ENCODE measurements at regions not wholly inside any gene's neighbourhood (a gene's known extent, or its start where the extent isn't known, plus 50 kb on each side); places are given as distances from the start of the nearest gene placed in this dataset.
"Not testable (repeated sequence)": the region's sequence is repeated elsewhere in the genome, so short reads cannot be mapped to it uniquely, and the experiment has no call there.

- DNase-seq (ENCODE audit: low spot score) = no peak
Measured at GRCh38 chr2:228956701-228957474, 314.2 kb downstream of the PID1 start.

GRCh38 chr2:228949831-228950230, 321.3 kb downstream of the PID1 start:
- no peak for DNase-seq (ENCODE audit: low spot score)

- no peak for DNase-seq (ENCODE audit: low spot score)
Measured at GRCh38 chr2:228945710-228946109, 325.4 kb downstream of the PID1 start.

- no peak for DNase-seq (ENCODE audit: low spot score)
Measured at GRCh38 chr2:228942856-228943255, 328.2 kb downstream of the PID1 start.

- DNase-seq (ENCODE audit: low spot score) = peak; percentile 13
Measured at GRCh38 chr2:228938629-228939028, 332.5 kb downstream of the PID1 start.

GRCh38 chr2:228927028-228928010, 343.8 kb downstream of the PID1 start:
- no peak for DNase-seq (ENCODE audit: low spot score)

- DNase-seq (ENCODE audit: low spot score) = no peak
Measured at GRCh38 chr2:228919808-228920207, 351.3 kb downstream of the PID1 start.

- DNase-seq (ENCODE audit: low spot score) = peak; percentile 60
Measured at GRCh38 chr2:228917220-228917619, 353.9 kb downstream of the PID1 start.

GRCh38 chr2:228916416-228917090, 354.5 kb downstream of the PID1 start:
- no peak for DNase-seq (ENCODE audit: low spot score)

- DNase-seq (ENCODE audit: low spot score) = no peak
Measured at GRCh38 chr2:228913176-228913575, 357.9 kb downstream of the PID1 start.

- DNase-seq (ENCODE audit: low spot score) = not testable (repeated sequence)
Measured at GRCh38 chr2:228910872-228911271, 360.2 kb downstream of the PID1 start.

- no peak for DNase-seq (ENCODE audit: low spot score)
Measured at GRCh38 chr2:228902176-228902575, 368.9 kb downstream of the PID1 start.

- peak; percentile 9 for DNase-seq (ENCODE audit: low spot score)
Measured at GRCh38 chr2:228901531-228901930, 369.6 kb downstream of the PID1 start.

GRCh38 chr2:228878138-228878537, 392.9 kb downstream of the PID1 start:
- DNase-seq (ENCODE audit: low spot score) = no peak

- DNase-seq (ENCODE audit: low spot score) = no peak
Measured at GRCh38 chr2:228876276-228876675, 394.8 kb downstream of the PID1 start.

- DNase-seq (ENCODE audit: low spot score) = peak; percentile 48
Measured at GRCh38 chr2:228875152-228875900, 395.8 kb downstream of the PID1 start.

GRCh38 chr2:228871012-228871411, 400.1 kb downstream of the PID1 start:
- DNase-seq (ENCODE audit: low spot score) = no peak

- no peak for DNase-seq (ENCODE audit: low spot score)
Measured at GRCh38 chr2:228869636-228870264, 401.3 kb downstream of the PID1 start.

GRCh38 chr2:228867406-228867805, 403.7 kb downstream of the PID1 start:
- no peak for DNase-seq (ENCODE audit: low spot score)

- DNase-seq (ENCODE audit: low spot score) = no peak
Measured at GRCh38 chr2:228866781-228867180, 404.3 kb downstream of the PID1 start.

- no peak for DNase-seq (ENCODE audit: low spot score)
Measured at GRCh38 chr2:228866044-228866443, 405.0 kb downstream of the PID1 start.
